Gastrocnemius medialis (tissue), 4 donors: ENCODE measurements at regions not wholly inside any gene's neighbourhood (a gene's known extent, or its start where the extent isn't known, plus 50 kb on each side); places are given as distances from the start of the nearest gene placed in this dataset.

Experiments used
- POLR2A ChIP-seq, 2 donors: fragments of 450-650 bp; IDR thresholded peaks; one replicate each; pipeline ENCODE4 v1.6.1; 2017; ENCODE audit warnings: antibody characterized with exemption in 2 of 2, mild to moderate bottlenecking in 2 of 2, moderate library complexity in 2 of 2
- TF ChIP-seq, protein P1 (sequence below), 5 experiments: fragments of 450-650 bp in 3 of 5; fragments of 200-600 bp in 2 of 5; sonication (generic) in 2 of 5; IDR thresholded peaks in 4 of 5; conservative IDR thresholded peaks in 1 of 5; 1 replicate in 4 of 5; 2 replicates in 1 of 5; pipeline ENCODE4 v1.5.1; 2016 to 2019; ENCODE audit warnings: antibody characterized with exemption in 5 of 5, mild to moderate bottlenecking in 3 of 5, moderate library complexity in 3 of 5

GRCh38 chr18:78327643-78328042 is 652.0 kb upstream of the SALL3 start:
- TF ChIP-seq POLR2A (IDR thresholded peaks at IDR 0.05) = no peak
- TF ChIP-seq, protein P1, sequence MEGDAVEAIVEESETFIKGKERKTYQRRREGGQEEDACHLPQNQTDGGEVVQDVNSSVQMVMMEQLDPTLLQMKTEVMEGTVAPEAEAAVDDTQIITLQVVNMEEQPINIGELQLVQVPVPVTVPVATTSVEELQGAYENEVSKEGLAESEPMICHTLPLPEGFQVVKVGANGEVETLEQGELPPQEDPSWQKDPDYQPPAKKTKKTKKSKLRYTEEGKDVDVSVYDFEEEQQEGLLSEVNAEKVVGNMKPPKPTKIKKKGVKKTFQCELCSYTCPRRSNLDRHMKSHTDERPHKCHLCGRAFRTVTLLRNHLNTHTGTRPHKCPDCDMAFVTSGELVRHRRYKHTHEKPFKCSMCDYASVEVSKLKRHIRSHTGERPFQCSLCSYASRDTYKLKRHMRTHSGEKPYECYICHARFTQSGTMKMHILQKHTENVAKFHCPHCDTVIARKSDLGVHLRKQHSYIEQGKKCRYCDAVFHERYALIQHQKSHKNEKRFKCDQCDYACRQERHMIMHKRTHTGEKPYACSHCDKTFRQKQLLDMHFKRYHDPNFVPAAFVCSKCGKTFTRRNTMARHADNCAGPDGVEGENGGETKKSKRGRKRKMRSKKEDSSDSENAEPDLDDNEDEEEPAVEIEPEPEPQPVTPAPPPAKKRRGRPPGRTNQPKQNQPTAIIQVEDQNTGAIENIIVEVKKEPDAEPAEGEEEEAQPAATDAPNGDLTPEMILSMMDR (IDR thresholded peaks at IDR 0.05 in 4 of 5, conservative IDR thresholded peaks at IDR 0.05 in 1 of 5) = no peak
